ENCODE measurements at regions not wholly inside any gene's neighbourhood (a gene's known extent, or its start where the extent isn't known, plus 50 kb on each side); places are given as distances from the start of the nearest gene placed in this dataset.

DNA sequence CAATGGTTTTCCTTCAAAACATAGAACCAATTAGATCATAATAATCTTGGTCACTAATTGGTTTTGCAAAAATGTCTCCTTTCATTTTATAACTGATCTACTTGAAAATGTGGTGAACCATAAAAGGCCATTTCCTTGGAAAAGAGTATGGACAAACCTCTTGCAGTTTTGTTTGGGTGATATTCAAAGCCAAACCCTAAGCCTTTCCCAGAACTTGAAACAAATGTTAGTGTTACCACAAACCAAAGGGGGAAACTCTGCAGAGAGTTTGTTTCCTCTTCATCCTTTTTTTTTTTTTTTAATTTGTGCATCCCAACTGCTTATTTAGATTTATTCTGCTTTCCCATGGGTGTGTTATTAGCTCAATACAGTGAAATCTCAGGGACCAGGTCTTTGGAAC is 204.4 kb upstream of the ADAMTSL1 start:
- Histone ChIP-seq H3K27me3 (replicated peaks) (no peaks in the 10 kb centered on the region), H3K36me3 (replicated peaks) (no peaks in the 10 kb centered on the region), H3K4me3 (ENCODE audit: low read depth, low read length) (no peak overlapping the region), H3K27ac (no peak overlapping the region)
- in situ Hi-C loops (cut with HindIII; ENCODE audit: low pct_ligation_motif_present, low sequenced_read_pairs), result loop anchor here (25.0 kb wide), 2 partner anchors 168 to 768 kb away; partner anchors contain the start of genes RRAGA and SAXO1
- no peak for DNase-seq
- TF ChIP-seq, protein P1, sequence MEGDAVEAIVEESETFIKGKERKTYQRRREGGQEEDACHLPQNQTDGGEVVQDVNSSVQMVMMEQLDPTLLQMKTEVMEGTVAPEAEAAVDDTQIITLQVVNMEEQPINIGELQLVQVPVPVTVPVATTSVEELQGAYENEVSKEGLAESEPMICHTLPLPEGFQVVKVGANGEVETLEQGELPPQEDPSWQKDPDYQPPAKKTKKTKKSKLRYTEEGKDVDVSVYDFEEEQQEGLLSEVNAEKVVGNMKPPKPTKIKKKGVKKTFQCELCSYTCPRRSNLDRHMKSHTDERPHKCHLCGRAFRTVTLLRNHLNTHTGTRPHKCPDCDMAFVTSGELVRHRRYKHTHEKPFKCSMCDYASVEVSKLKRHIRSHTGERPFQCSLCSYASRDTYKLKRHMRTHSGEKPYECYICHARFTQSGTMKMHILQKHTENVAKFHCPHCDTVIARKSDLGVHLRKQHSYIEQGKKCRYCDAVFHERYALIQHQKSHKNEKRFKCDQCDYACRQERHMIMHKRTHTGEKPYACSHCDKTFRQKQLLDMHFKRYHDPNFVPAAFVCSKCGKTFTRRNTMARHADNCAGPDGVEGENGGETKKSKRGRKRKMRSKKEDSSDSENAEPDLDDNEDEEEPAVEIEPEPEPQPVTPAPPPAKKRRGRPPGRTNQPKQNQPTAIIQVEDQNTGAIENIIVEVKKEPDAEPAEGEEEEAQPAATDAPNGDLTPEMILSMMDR (IDR thresholded peaks at IDR 0.05; ENCODE audit: low read depth, low read length, missing control alignments), result no peak

GRCh38 chr9:18274693-18275092 is 199.3 kb upstream of the ADAMTSL1 start:
- H3K27ac ChIP-seq, result no peak overlapping the region
- TF ChIP-seq, protein P1 (IDR thresholded peaks at IDR 0.05; ENCODE audit: low read depth, low read length, missing control alignments), result no peak
- no peak for DNase-seq
- in situ Hi-C loops (cut with HindIII; ENCODE audit: low pct_ligation_motif_present, low sequenced_read_pairs), result loop anchor here (25.0 kb wide), 2 partner anchors 163 to 763 kb away; partner anchors contain the start of genes RRAGA and SAXO1
- H3K4me3 ChIP-seq (ENCODE audit: low read depth, low read length), result no peak overlapping the region
- no peaks in the 10 kb centered on the region for H3K27me3 ChIP-seq (replicated peaks)
- no peaks in the 10 kb centered on the region for H3K36me3 ChIP-seq (replicated peaks)

- Histone ChIP-seq H3K4me3 (ENCODE audit: low read depth, low read length) (no peak overlapping the region), H3K27ac (no peak overlapping the region), H3K27me3 (replicated peaks) (no peaks in the 10 kb centered on the region), H3K36me3 (replicated peaks) (no peaks in the 10 kb centered on the region)
- TF ChIP-seq, protein P1 (IDR thresholded peaks at IDR 0.05; ENCODE audit: low read depth, low read length, missing control alignments), result no peak
- no peak for DNase-seq
- in situ Hi-C loops (cut with HindIII; ENCODE audit: low pct_ligation_motif_present, low sequenced_read_pairs), result no loop called here
Observed at GRCh38 chr9:18275313-18275990, 198.5 kb upstream of the ADAMTSL1 start.

GRCh38 chr9:18281291-18281690 is 192.7 kb upstream of the ADAMTSL1 start:
- in situ Hi-C loops (cut with HindIII; ENCODE audit: low pct_ligation_motif_present, low sequenced_read_pairs), result no loop called here
- no peak for DNase-seq
- H3K27ac ChIP-seq, result no peak overlapping the region
- H3K27me3 ChIP-seq (replicated peaks), result no peaks in the 10 kb centered on the region
- TF ChIP-seq, protein P1 (IDR thresholded peaks at IDR 0.05; ENCODE audit: low read depth, low read length, missing control alignments), result no peak
- no peaks in the 10 kb centered on the region for H3K36me3 ChIP-seq (replicated peaks)
- no peak overlapping the region for H3K4me3 ChIP-seq (ENCODE audit: low read depth, low read length)

GRCh38 chr9:18294229-18294628 is 179.7 kb upstream of the ADAMTSL1 start:
- Histone ChIP-seq H3K36me3 (replicated peaks) (no peaks in the 10 kb centered on the region), H3K27ac (no peak overlapping the region), H3K4me3 (ENCODE audit: low read depth, low read length) (no peak overlapping the region), H3K27me3 (replicated peaks) (no peaks in the 10 kb centered on the region)
- TF ChIP-seq, protein P1 (IDR thresholded peaks at IDR 0.05; ENCODE audit: low read depth, low read length, missing control alignments), result no peak
- no peak for DNase-seq
- in situ Hi-C loops (cut with HindIII; ENCODE audit: low pct_ligation_motif_present, low sequenced_read_pairs), result no loop called here

DNA sequence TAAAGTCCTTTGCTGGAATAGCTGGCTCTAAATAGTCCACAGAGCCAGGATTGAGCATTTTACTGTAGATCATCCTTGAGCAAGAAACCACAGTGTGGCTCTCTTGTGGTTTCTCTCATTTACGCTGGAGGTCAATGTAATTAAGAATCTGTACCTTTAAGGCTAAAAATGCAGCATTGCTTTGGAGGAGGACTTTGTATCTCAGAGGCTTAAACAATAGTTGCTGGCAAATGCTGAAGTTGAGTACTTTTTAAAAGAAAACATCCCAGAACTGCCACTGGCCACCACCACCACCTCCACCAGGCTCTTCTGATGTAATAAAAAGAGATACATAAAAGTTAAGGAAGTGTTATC is 177.3 kb upstream of the ADAMTSL1 start:
- Histone ChIP-seq H3K36me3 (replicated peaks) (no peaks in the 10 kb centered on the region), H3K27ac (peak overlapping the region; percentile 26), H3K27me3 (replicated peaks) (no peaks in the 10 kb centered on the region), H3K4me3 (ENCODE audit: low read depth, low read length) (peak overlapping the region; percentile 13)
- TF ChIP-seq, protein P1 (IDR thresholded peaks at IDR 0.05; ENCODE audit: low read depth, low read length, missing control alignments), result no peak
- in situ Hi-C loops (cut with HindIII; ENCODE audit: low pct_ligation_motif_present, low sequenced_read_pairs), result no loop called here
- no peak for DNase-seq
